GM21526 (cell line): ENCODE measurements at regions not wholly inside any gene's neighbourhood (a gene's known extent, or its start where the extent isn't known, plus 50 kb on each side); places are given as distances from the start of the nearest gene placed in this dataset.
"Not testable (repeated sequence)": the region's sequence is repeated elsewhere in the genome, so short reads cannot be mapped to it uniquely, and the experiment has no call there.

Source experiments
- ATAC-seq: cut with Tn5 transposase; IDR thresholded peaks from one replicate; pipeline ENCODE4 v1.9.1; 2021; ENCODE audit warnings: moderate library complexity; ENCODE audit not compliant: unreplicated experiment, low FRiP score

DNA sequence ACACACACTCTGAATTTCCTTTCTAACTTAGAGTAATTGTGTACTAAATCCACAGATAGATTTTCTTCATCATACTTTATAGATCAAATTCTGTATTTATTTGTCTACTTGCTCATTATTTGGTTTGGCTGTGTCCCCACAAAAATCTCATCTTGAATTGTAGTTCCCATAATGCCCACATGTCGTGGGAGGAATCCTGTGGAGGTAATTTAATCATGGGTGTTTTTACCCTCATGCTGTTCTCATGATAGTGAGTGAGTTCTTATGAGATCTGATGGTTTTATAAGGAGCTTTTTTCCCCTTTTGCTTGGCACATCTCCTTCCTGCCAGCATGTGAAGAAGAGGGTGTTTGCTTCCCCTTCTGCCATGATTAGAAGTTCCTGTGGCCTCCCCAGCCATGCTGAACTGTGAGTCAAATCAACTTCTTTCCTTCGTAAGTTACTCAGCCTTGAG, 198.3 kb upstream of the TGFBR2 start:
- ATAC-seq, result no peak

DNA sequence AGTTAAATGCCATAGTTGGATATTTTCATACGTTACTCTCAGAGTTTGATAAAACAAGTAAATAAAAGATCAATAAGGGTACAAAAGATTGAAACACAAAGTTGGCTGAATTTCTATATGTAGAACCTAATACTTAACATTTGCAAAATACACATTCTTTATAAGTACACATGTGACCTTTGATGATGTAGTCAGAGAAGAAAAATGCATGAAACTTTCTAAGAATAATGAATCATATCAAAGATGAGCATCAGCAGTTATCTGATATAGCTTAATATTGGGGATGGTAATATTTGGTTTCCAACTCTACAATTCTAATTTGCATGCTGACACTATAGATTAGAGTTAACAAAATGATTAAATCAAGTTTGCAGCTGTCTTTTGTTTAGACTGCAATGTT, 188.0 kb upstream of the TGFBR2 start:
- no peak for ATAC-seq

DNA sequence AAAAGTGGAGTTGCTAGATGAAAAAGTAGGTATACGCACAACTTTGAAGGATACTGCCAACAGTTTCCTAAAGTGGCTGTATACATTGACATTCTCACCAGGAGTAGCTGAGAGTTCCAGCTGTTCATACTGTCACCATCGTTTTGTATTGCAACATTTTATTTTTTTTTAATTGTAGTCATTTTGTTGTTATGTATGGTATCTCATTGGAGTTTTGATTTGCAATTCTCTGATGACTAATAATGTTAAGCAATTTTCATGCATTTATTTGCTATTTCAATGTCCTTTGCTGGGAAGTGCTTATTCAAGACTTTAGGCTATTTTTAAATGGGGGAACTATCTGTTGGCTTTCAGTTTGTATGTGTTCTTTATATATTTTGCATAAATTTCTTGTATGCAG, 185.1 kb upstream of the TGFBR2 start:
- no peak for ATAC-seq

DNA sequence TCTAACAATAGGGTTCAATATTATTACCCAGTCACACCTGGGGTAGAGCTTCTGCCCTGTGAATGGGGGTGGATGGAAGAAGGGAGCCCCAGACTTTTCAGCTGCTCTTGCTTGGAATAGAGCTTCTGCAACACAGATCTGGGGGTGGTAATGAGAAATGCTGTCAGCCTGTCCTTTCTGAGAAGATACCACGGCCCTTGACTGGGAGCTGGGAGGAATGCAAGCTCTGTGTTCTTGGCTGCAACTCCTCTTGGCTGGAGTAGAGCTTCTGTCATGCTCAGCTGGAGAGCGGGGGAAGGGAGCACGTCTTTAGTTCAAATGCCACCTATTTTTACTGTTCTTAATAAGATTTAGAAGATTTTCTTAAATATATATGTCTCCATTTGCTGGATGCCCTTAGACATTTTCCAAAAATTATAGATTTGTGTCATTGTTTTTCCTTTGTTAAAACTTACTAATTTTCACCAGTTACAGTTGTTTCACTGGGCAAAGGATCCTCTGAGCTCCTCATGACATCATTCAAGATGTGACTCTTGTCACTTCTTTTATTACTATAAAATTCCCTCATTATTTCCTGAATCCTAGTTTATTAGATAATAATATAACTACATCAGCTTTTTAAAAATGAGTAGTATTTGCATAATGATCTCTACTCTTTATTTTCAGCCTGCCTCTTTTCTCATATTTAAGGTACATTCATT, 180.0 kb upstream of the TGFBR2 start:
- ATAC-seq, result no peak

DNA sequence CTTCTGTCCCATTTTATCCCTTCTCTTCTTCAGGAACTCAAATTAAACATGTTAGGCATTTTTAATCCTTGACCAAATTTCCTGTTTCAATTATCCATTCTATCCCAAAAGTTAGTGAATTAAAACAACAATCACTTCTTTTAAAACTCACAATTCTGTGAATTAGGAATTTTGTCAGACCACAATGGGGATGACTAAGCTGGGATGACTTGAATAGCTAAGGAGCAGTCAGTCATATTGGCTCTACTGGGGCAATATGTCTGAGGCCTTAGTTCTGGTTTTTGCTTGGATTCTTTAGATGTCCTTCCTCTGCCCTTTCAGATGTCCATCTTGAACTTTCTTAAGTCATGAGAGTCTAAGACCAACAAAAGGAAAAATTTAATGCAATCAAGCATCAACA, 178.2 kb upstream of the TGFBR2 start:
- ATAC-seq, result no peak

DNA sequence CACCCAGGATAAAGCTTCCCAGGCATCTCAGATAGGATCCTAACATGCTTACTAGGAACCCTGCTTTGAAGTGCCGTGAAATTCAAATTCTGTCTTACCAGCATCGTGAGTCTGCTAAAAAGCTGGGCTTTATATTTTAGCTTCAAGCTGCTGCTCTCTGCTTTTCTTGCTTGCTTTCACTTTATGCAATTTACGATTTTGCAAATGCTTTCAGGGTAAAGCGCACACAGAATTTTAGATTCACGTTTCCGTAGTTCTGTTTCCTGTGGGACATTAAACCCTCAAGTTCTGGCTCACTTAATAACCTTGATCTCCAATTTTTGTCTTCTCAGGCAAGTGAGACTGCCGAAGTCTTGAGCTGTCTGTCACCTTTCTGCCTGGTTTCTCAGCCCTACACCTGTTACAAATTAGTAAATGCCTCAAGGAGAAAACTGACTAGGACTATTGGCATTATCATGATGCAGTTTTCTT, 170.5 kb upstream of the TGFBR2 start:
- no peak for ATAC-seq

DNA sequence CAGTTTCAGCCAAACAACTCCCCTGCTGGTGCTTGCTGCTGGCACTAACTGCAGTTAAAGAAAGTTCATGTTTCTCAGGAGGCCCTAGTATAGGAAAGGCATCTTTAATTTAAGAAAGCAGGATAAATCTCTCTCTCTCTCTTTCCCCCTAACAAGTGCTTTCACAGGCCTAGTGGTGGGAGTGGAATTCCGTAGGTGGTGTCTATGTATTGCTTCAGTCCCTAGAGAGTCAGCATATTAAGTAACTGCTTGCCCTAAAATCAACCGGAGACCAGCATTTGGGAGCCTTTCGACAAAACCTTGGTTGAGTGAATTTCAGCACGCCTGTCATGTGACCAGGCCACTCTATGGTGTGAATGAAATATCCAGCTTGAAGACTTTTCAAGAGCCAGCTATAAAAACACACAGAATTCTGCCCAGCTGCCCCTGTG, 169.2 kb upstream of the TGFBR2 start:
- no peak for ATAC-seq

DNA sequence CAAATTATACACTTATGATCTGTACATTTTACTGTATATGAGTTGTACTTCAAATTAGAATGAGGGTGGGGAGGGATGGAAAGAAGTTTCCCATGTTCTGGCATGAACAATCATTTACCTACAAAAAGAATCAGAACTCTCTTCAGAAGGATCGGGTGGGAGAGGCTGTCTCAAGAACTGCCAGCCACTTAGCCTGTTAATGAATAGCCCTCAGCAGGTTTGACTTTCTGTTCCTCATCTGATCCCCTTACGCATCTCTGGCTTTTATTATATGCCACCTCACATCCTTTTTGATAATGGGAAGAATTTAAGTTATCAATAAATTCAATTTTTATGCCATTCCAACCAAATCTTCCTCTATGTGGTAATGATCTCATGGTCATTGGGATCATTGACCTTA, 168.3 kb upstream of the TGFBR2 start:
- ATAC-seq, result no peak

DNA sequence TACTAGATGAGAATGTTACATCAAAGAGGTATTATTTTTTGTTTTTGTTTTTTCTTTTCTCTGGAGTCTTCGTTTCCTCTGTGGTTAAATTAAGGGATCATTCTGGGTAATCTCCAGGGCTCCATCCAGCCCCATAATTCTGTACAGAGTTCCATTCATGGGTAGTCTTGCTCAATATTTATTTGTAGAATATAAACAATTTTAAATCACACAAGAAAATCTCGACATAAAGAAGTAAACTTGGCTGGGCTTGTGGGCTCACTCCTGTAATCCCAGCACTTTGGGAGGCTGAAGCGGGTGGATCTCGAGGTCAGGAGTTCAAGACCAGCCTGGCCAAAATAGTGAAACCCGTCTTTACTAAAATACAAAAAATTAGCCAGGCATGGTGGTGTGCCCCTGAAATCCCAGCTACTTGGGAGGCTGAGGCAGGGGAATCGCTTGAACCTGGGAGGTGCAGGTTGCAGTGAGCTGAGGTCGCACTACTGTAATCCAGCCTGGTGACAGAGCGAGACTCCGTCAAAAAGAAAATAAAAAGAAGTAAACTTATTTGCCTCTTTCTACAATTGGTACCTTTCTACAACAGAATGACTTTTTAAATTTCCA, 166.8 kb upstream of the TGFBR2 start:
- ATAC-seq, result no peak

DNA sequence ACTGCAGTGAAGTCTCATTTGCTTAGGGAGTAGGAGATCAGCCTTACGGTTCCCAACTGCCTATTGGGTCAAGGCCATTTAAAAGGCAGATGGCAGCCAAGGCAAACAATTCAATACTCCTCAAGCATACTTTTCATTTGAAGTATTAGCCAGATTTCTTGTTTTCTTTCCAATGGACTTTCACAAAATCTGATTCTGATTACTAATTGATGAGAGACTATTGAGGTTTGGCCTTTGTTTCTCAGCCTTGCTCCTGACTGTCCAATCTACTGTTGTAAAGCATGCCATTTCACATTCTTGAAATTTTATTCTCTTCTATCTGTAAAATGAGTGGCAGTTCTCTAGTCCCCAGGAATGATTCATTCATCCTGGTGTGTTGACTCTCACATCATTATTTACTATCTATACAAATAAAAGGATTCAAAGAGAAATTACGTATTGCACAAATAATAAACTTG, 166.2 kb upstream of the TGFBR2 start:
- ATAC-seq, result no peak

DNA sequence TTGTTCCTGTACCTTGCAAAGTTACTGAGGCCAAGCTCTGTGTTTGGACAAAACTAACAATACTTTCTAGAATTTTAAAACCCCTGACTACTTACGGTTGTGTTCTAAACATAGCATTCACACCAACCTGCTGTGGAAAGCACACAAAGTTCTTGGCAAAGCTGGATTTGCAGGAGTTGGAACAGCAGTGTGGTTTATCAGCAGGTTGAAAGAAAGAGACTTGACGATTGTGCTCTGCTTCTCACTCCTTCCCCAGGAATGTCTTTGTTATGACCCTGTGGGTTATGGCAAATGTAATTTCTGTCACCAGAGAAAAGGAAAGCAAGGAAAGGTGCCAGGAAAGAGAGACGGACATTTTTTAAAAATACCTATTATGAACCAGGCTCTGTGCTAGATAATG, 165.5 kb upstream of the TGFBR2 start:
- ATAC-seq, result no peak

DNA sequence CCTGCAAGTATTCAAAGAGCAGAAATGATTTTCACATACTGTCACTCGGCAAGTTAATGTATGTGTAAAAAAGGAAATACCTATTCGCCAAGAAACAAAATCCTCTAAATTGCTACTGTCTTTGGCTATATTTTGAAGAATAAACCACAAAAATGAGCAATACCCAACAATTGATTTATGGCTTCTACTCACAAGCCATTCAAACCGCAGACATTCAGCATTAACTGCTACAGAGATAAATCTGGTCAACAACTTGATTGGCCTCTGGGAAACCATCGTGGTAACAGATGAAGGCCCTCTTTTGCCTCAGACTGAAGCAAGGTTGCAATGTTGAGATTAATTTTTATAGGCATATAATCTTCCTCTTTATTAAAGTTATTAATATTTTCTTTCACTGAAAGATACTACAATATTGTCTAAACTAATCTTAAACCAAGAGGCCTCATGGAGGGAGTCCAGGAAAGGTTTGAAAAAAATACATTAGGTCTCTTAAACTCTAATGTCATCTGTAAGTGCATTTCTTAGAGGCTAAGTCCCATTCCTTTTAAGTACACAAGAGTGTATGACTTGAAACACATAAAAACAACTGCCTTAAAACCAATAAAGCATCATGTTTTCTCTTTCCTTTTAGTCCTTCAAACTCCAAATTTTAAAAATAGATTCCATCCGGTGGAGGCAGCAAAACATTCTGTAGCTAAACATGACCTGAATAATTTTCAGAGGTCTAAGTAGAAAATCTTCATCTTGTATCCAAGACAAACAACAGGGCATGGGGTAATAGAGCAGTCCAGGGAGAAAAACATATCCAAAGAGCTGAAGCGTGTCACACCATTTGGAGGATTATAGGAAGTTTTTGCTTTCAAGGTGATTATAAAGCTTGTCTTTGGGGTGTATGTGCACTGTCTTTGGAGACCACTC, 162.4 kb upstream of the TGFBR2 start:
- ATAC-seq, result no peak

DNA sequence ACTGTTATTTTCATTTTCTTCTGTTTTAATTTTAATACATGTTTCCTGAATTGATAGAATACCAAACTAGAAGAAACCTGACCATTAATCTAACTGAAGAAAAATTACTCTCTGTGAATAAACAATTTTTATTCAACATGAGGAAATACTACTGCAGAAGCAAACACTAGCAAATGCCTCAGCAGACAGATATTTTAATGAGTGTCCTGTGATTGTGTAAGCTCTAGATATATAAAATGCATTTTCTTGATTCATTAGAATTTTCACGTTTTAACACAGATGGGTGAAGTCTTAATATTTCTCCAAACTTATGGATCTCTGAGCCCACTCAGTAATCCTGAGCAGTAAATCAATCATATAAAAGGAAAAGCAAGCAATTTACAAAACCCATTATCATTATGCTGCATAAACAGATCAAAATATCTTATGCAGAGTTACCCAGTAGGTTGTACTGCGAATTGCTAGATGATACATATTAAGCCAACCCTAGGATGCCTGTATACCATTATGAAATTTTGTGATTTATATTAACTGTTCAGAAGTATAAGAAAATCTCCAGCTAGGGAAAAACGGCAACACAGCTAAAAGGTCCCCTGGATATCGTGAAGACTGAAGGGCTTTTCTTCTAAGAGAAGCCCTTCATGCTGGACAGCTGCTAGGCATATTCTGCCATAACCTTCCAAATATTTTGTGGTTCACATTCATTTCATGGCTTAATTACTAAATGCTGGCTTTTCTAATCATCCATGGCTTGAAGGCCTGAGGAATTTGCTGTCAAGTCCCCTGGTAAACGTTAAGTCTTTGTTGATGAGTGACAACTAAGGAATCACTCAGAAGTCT, 157.7 kb upstream of the TGFBR2 start:
- ATAC-seq, result no peak

DNA sequence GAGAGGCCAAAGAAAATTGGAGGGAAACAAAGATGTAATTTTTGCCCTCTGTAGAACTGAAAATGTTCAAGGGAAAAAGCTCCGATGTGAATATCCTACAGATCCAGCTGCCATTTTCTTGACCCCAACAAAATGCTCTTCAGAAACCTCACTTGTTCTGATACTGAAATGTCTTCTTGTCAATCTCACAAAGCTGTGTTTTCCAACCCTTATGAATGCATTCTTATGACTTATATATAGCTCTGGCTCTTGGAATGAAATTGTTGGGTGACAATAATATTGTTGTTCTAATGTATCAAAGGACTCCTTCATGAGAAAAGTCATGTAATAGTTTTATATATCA, 157.1 kb upstream of the TGFBR2 start:
- ATAC-seq, result no peak

DNA sequence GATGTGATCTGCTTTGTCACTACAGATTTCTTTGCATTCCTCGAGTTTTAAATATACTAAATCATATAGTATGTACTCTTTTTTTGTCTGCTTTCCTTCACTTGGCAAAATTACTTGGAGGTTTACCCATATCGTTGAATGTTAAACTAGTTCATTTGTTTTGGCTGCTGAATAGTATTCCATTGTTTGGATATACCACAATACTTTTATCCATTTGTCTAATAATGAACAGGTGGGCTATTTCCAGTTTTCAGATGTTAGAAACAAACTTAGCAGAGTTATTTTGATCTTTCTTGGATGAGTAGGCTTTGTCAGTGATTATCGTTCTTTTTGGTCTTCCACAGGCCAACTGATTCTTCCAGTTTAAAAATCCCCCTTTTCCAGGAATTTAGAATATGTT, 154.0 kb upstream of the TGFBR2 start:
- ATAC-seq, result no peak

DNA sequence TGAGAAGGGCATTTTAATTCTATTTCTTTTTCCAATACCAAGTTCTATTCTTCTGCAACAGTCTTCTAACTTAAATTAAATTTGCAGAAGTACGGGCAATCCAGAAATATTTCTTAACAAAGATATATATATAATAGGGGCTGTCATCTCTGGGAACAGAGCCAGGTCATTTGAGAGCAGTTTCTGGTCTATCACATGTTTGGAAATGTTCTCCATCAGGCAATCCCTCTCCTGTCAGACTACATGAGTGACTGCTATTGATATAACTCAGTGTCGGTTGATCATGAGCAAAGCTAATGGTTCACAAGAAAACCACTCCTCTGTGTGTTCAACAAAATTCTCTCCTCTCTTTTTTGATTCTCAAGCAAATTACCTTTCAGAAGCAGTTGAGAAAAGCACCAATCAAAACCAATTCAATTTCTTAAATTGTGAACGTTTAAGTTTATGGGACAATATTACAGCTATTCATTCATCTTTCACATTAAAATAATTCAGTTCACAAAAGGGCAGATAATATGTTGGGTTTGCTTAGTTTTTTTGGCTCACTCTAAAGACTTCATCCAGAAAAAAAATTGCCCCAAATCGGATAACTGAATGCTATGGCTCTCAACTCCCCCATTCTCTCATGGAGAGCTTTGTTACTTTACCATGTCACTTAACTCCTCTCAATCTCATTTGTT, 152.9 kb upstream of the TGFBR2 start:
- no peak for ATAC-seq

DNA sequence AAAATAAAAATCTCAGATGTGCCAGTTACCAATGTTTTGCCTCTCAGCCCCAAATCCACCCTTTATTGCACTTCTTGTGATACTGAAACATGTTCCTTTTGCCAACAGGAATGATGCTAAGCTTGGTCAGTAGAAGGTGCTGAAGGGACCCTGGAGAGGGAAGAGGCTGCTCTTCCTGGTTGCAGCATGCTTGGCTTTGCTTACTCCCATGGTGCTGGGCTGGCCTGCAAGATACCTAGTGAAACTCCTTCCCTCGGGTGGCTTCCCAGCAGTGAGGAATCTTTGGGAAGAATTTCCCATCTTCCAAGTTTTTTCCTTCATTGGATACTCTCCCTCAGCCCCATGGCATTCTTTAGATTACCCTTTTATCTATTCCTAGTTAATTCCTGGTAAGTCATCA, 151.8 kb upstream of the TGFBR2 start:
- ATAC-seq, result no peak

DNA sequence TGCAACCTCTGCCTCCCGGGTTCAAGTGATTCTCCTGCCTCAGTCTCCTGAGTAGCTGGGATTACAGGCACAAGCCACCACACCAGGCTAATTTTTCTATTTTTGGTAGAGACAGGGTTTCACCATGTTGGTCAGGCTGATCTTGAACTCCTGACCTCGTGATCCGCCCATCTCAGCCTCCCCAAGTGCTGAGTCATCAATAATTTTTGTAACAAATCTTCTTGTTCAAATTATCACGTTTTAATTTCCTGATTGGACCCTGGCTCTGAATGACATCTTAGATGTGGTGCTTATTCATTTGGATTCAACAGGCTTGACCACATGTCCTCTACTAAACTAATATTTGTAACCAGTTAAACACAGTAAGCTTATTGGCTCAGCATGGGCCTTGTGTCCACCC, 151.3 kb upstream of the TGFBR2 start:
- not testable (repeated sequence) for ATAC-seq

DNA sequence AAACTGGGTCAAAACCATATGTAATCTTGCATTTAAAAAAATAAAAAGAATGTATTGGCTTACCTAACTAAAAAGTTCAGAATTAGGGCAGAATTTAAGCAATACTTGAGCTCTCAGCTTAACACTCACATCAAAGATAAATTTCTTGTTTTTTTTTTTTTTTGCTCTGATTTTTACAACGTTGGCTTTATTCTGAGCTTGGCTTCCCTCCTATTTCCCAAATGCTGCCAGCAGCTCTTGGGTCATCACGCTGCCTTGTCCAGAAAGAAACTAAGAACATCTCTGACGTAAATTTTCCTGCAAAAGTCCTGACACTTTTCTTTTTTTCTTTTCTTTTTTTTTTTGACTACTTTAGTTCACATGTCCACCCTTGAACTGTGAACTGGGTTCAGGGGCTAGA, 150.6 kb upstream of the TGFBR2 start:
- ATAC-seq, result no peak

DNA sequence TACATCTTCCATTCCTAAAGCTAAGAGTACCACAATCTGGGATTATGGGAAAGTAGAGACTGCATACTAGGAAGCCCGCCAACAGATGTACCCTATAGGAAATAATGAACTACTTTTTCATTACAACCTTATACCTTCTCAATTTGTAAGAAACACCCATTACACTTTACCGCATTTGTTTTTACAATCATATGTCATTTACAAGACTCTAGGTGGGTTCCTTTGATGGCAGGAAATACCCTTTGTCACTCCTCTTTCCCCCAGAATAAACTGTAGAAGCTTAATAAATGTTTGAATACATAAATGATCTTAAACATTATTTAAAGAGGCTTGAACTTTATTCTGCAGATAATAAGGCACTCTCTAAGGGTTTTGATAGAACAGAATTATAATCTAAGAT, 150.1 kb upstream of the TGFBR2 start:
- no peak for ATAC-seq
